ENCODE measurements at regions not wholly inside any gene's neighbourhood (a gene's known extent, or its start where the extent isn't known, plus 50 kb on each side); places are given as distances from the start of the nearest gene placed in this dataset.

DNA sequence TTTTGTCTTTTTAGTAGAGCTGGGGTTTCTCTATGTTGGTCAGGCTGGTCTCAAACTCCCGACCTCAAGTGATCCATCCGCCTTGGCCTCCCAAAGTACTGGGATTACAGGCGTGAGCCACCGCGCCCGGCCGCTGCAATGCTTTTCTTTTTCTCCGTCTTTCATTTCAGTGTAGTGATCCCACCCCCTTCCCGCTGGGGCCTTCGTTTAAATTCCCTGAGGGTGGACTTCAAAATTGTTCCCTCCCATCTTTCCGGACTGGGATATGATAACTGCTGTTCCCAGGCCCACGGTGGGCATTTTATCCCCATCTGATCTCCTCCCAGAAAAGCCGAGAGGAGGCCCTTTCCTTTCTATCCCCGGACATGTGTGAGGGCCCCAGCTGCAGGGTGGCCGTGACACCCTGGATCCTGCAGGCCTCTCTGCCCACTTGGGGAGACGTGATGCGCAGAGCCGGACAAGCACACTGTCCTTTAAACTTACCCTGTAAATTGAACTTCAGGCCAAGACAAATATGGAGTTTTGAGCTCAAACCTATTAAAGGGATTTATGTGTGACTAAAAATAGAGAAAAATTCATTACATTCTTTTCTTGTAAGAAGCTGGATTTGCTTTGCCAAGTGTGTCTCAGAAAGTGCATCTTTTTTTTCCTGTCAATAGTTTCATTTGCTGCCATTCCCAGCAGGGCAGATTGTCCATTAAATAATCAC is 54.5 kb upstream of the AFF3 start:
- Histone ChIP-seq H3K79me2 (ENCODE audit: insufficient read depth, low read depth, low read length) (no peaks in the 10 kb centered on the region), H3K36me3 (ENCODE audit: insufficient read depth, low read length) (no peaks in the 10 kb centered on the region), H2AFZ (ENCODE audit: low read length) (no peak overlapping the region), H3K4me1 (ENCODE audit: insufficient read depth, low read length, poor library complexity, severe bottlenecking) (no peaks in the 10 kb centered on the region), H3K27ac (ENCODE audit: low read depth, low read length, poor library complexity, severe bottlenecking) (no peak overlapping the region), H3K9me2 (ENCODE audit: insufficient read depth, low read length) (no peaks in the 10 kb centered on the region), H3K4me3 (ENCODE audit: low read depth, low read length, poor library complexity, severe bottlenecking) (no peak overlapping the region), H3K9me3 (ENCODE audit: low read length) (no peaks in the 10 kb centered on the region), H3K4me2 (ENCODE audit: low read length) (no peak overlapping the region), H4K20me1 (ENCODE audit: insufficient read depth, low read length) (no peaks in the 10 kb centered on the region)
- TF ChIP-seq, protein P1, sequence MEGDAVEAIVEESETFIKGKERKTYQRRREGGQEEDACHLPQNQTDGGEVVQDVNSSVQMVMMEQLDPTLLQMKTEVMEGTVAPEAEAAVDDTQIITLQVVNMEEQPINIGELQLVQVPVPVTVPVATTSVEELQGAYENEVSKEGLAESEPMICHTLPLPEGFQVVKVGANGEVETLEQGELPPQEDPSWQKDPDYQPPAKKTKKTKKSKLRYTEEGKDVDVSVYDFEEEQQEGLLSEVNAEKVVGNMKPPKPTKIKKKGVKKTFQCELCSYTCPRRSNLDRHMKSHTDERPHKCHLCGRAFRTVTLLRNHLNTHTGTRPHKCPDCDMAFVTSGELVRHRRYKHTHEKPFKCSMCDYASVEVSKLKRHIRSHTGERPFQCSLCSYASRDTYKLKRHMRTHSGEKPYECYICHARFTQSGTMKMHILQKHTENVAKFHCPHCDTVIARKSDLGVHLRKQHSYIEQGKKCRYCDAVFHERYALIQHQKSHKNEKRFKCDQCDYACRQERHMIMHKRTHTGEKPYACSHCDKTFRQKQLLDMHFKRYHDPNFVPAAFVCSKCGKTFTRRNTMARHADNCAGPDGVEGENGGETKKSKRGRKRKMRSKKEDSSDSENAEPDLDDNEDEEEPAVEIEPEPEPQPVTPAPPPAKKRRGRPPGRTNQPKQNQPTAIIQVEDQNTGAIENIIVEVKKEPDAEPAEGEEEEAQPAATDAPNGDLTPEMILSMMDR (conservative IDR thresholded peaks at IDR 0.05; ENCODE audit: low read length), result no peak
- TF ChIP-seq EZH2phosphoT487 (IDR thresholded peaks at IDR 0.05; ENCODE audit: borderline replicate concordance, low read depth, low read length), result no peak
- intact Hi-C loops (cut with micrococcal nuclease; ENCODE audit: unreplicated experiment), result no loop called here
- BruUV-seq (replicated peaks), result no TSS peak
- DNase-seq (ENCODE audit: low spot score), result no peak
- ChIA-PET CTCF (ENCODE audit: unreplicated experiment) (no interaction called here), POLR2A (no interaction called here)

DNA sequence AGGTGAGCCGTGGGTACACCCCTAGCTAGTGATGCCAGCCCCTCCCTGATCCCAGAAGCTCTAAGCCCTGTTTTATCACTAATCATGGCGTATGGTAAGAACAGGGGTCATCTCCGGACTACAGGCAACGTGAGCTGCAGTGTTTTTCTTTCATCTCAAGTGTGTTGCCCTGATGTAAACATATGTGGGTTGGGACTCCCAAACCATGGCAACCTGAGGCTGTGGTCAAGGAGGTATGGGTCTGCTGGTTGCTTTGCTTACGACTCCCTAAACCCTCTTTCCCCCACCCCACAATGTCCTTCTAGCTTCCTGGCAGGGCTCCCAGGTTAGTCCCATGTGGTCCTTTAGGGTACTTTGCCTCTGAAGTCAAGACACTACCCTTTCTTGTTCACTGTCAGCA is 53.6 kb upstream of the AFF3 start:
- Histone ChIP-seq H3K79me2 (ENCODE audit: insufficient read depth, low read depth, low read length) (no peaks in the 10 kb centered on the region), H3K4me3 (ENCODE audit: low read depth, low read length, poor library complexity, severe bottlenecking) (no peak overlapping the region), H4K20me1 (ENCODE audit: insufficient read depth, low read length) (no peaks in the 10 kb centered on the region), H3K9me3 (ENCODE audit: low read length) (no peaks in the 10 kb centered on the region), H3K9me2 (ENCODE audit: insufficient read depth, low read length) (no peaks in the 10 kb centered on the region), H3K4me1 (ENCODE audit: insufficient read depth, low read length, poor library complexity, severe bottlenecking) (no peaks in the 10 kb centered on the region), H3K36me3 (ENCODE audit: insufficient read depth, low read length) (no peaks in the 10 kb centered on the region), H3K4me2 (ENCODE audit: low read length) (no peak overlapping the region), H3K27ac (ENCODE audit: low read depth, low read length, poor library complexity, severe bottlenecking) (no peak overlapping the region), H2AFZ (ENCODE audit: low read length) (no peak overlapping the region)
- BruUV-seq (replicated peaks), result no TSS peak
- DNase-seq (ENCODE audit: low spot score), result no peak
- ChIA-PET POLR2A (interaction anchor here (1.1 kb wide), 1 partner anchor 201 kb away, joined by 3 read pairs; no protein-coding TSS in a partner anchor), CTCF (ENCODE audit: unreplicated experiment) (no interaction called here)
- TF ChIP-seq, protein P1 (conservative IDR thresholded peaks at IDR 0.05; ENCODE audit: low read length), result no peak
- TF ChIP-seq EZH2phosphoT487 (IDR thresholded peaks at IDR 0.05; ENCODE audit: borderline replicate concordance, low read depth, low read length), result no peak
- intact Hi-C loops (cut with micrococcal nuclease; ENCODE audit: unreplicated experiment), result no loop called here

DNA sequence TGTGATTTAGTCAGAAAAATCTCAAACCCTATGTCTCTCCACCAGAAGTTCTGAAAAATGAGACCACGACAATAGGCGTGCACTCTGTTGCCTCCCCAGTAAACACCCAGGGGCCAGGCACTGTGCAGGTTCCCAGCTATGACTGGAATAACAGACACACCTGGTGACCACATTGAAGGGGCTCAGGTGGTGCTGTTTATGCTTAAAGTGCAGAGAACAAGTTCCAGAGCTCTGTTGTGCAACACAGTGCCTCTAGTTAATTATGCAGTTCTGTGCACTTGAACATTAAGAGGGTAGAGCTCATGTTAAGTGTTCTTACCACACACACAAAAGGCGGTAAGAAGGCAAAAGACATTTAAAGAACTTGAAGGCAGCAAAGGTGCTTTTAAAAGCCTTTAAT is 52.6 kb upstream of the AFF3 start:
- intact Hi-C loops (cut with micrococcal nuclease; ENCODE audit: unreplicated experiment), result no loop called here
- no peak for DNase-seq (ENCODE audit: low spot score)
- no peak overlapping the region for H3K27ac ChIP-seq (ENCODE audit: low read depth, low read length, poor library complexity, severe bottlenecking)
- no peaks in the 10 kb centered on the region for H3K36me3 ChIP-seq (ENCODE audit: insufficient read depth, low read length)
- H3K79me2 ChIP-seq (ENCODE audit: insufficient read depth, low read depth, low read length), result no peaks in the 10 kb centered on the region
- H3K4me3 ChIP-seq (ENCODE audit: low read depth, low read length, poor library complexity, severe bottlenecking), result no peak overlapping the region
- H3K4me1 ChIP-seq (ENCODE audit: insufficient read depth, low read length, poor library complexity, severe bottlenecking), result no peaks in the 10 kb centered on the region
- no peaks in the 10 kb centered on the region for H3K9me2 ChIP-seq (ENCODE audit: insufficient read depth, low read length)
- no peak for TF ChIP-seq EZH2phosphoT487 (IDR thresholded peaks at IDR 0.05; ENCODE audit: borderline replicate concordance, low read depth, low read length)
- TF ChIP-seq, protein P1 (conservative IDR thresholded peaks at IDR 0.05; ENCODE audit: low read length), result no peak
- H3K4me2 ChIP-seq (ENCODE audit: low read length), result no peak overlapping the region
- no peaks in the 10 kb centered on the region for H3K9me3 ChIP-seq (ENCODE audit: low read length)
- POLR2A ChIA-PET, result interaction anchor here (0.6 to 1.1 kb wide), 2 partner anchors 12 to 200 kb away, joined by 3 read pairs; no protein-coding TSS in a partner anchor
- no peaks in the 10 kb centered on the region for H4K20me1 ChIP-seq (ENCODE audit: insufficient read depth, low read length)
- BruUV-seq (replicated peaks), result no TSS peak
- H2AFZ ChIP-seq (ENCODE audit: low read length), result no peak overlapping the region
- CTCF ChIA-PET (ENCODE audit: unreplicated experiment), result no interaction called here

Measured in OCI-LY7 (cell line).